ENCODE measurements at regions not wholly inside any gene's neighbourhood (a gene's known extent, or its start where the extent isn't known, plus 50 kb on each side); places are given as distances from the start of the nearest gene placed in this dataset.

- no peak for DNase-seq (ENCODE audit: low read depth)
- no peak overlapping the region for H3K4me3 ChIP-seq (ENCODE audit: low read length)
- TF ChIP-seq, protein P1, sequence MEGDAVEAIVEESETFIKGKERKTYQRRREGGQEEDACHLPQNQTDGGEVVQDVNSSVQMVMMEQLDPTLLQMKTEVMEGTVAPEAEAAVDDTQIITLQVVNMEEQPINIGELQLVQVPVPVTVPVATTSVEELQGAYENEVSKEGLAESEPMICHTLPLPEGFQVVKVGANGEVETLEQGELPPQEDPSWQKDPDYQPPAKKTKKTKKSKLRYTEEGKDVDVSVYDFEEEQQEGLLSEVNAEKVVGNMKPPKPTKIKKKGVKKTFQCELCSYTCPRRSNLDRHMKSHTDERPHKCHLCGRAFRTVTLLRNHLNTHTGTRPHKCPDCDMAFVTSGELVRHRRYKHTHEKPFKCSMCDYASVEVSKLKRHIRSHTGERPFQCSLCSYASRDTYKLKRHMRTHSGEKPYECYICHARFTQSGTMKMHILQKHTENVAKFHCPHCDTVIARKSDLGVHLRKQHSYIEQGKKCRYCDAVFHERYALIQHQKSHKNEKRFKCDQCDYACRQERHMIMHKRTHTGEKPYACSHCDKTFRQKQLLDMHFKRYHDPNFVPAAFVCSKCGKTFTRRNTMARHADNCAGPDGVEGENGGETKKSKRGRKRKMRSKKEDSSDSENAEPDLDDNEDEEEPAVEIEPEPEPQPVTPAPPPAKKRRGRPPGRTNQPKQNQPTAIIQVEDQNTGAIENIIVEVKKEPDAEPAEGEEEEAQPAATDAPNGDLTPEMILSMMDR (conservative IDR thresholded peaks at IDR 0.05; ENCODE audit: low read length): no peak
Measured at GRCh38 chr4:31984872-31985271, 1264.7 kb downstream of the PCDH7 start.

GRCh38 chr4:31995943-31996901, 1276.1 kb downstream of the PCDH7 start:
- TF ChIP-seq, protein P1 (conservative IDR thresholded peaks at IDR 0.05; ENCODE audit: low read length): no peak
- H3K4me3 ChIP-seq (ENCODE audit: low read length): no peak overlapping the region
- DNase-seq (ENCODE audit: low read depth): no peak

GRCh38 chr4:31998807-31999206, 1278.6 kb downstream of the PCDH7 start:
- H3K4me3 ChIP-seq (ENCODE audit: low read length): no peak overlapping the region
- TF ChIP-seq, protein P1 (conservative IDR thresholded peaks at IDR 0.05; ENCODE audit: low read length): no peak
- DNase-seq (ENCODE audit: low read depth): no peak

DNA sequence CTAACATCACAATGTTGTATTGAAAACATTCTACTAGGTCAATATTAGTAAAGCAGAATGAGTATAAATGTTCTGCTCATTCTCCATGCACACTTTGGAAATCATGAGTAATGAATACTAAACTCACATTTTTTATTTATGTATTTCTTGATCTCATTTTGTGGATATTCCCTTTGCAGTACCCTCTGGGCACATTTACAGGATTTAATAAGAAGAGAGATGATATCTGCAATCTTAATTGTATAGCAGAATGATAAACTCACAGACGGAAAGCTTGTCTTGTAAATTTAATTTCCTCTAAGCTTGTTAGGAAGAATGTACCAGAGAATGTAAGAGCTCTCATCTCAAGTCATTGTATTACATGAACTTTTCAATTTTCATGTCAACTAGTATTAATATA, 1279.7 kb downstream of the PCDH7 start:
- no peak overlapping the region for H3K4me3 ChIP-seq (ENCODE audit: low read length)
- TF ChIP-seq, protein P1 (conservative IDR thresholded peaks at IDR 0.05; ENCODE audit: low read length): no peak
- DNase-seq (ENCODE audit: low read depth): no peak

- DNase-seq (ENCODE audit: low read depth): no peak
- TF ChIP-seq, protein P1 (conservative IDR thresholded peaks at IDR 0.05; ENCODE audit: low read length): no peak
- H3K4me3 ChIP-seq (ENCODE audit: low read length): no peak overlapping the region
Measured at GRCh38 chr4:32000846-32001488, 1280.8 kb downstream of the PCDH7 start.

DNA sequence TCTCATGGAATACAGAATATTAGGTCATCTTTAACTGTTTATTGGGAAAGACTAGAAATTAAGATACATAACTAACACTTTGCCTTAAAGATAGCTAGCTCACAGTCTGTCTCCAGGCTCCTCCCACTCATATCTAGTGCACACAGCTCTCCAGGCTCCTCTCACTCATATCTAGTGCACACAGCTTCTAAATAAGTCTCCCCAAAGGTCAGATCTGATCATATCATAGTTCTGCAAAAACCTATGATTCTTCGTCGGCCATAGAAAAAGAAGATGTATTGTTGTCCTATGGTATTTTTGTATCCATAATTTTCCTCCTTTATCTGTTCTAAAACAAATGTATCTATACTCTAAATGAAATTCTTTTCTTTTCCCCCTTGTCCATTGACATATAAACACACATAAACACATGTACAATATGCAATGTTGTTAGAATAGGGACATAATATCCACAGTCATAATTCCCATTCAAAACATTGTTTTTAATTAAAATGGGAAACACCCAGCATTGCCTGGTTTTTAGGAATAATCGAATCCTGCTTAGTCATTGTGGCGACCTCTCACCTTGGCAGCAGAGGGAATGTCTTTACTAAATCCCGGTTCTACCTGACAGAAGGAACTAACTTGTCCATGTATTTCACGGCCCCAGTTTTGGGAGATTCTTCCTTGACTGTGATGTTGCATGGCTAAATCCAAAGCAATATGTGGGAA, 1282.0 kb downstream of the PCDH7 start:
- no peak overlapping the region for H3K4me3 ChIP-seq (ENCODE audit: low read length)
- no peak for DNase-seq (ENCODE audit: low read depth)
- TF ChIP-seq, protein P1 (conservative IDR thresholded peaks at IDR 0.05; ENCODE audit: low read length): no peak
